Ishikawa (cell line): ENCODE measurements at regions not wholly inside any gene's neighbourhood (a gene's known extent, or its start where the extent isn't known, plus 50 kb on each side); places are given as distances from the start of the nearest gene placed in this dataset.

Experiments used
- CEBPB ChIP-seq: IDR thresholded peaks from 2 replicates; pipeline ENCODE4 v1.6.1; 2012
- CREB1 ChIP-seq: IDR thresholded peaks from 2 replicates; pipeline ENCODE4 v1.6.1; 2012; ENCODE audit warnings: low read depth
- EGR1 ChIP-seq: IDR thresholded peaks from 2 replicates; pipeline ENCODE4 v1.6.1; 2012
- EP300 ChIP-seq: IDR thresholded peaks from 2 replicates; pipeline ENCODE4 v1.6.1; 2012; ENCODE audit warnings: borderline replicate concordance
- FOXM1 ChIP-seq: IDR thresholded peaks from 2 replicates; pipeline ENCODE4 v1.6.1; 2012; ENCODE audit warnings: low read depth, borderline replicate concordance
- NFIC ChIP-seq: IDR thresholded peaks from 2 replicates; pipeline ENCODE4 v1.6.1; 2012
- RAD21 ChIP-seq: IDR thresholded peaks from 2 replicates; pipeline ENCODE4 v1.6.1; 2012; ENCODE audit warnings: low read depth
- TAF1 ChIP-seq: IDR thresholded peaks from 2 replicates; pipeline ENCODE4 v1.6.1; 2012; ENCODE audit warnings: low read depth, mild to moderate bottlenecking
- TCF12 ChIP-seq: IDR thresholded peaks from 2 replicates; pipeline ENCODE4 v1.6.1; 2012; ENCODE audit warnings: low read depth
- TEAD4 ChIP-seq: IDR thresholded peaks from 2 replicates; pipeline ENCODE4 v1.6.1; 2012
- YY1 ChIP-seq: IDR thresholded peaks from 2 replicates; pipeline ENCODE4 v1.6.1; 2012; ENCODE audit warnings: low read depth
- ZBTB7A ChIP-seq: IDR thresholded peaks from 2 replicates; pipeline ENCODE4 v1.6.1; 2012; ENCODE audit warnings: low read depth
- TF ChIP-seq, protein P1 (sequence below): IDR thresholded peaks from 2 replicates; pipeline ENCODE4 v1.6.1; 2012
- TF ChIP-seq, protein P2 (sequence below): IDR thresholded peaks from 2 replicates; pipeline ENCODE4 v1.6.1; 2012; ENCODE audit warnings: low read depth, mild to moderate bottlenecking

DNA sequence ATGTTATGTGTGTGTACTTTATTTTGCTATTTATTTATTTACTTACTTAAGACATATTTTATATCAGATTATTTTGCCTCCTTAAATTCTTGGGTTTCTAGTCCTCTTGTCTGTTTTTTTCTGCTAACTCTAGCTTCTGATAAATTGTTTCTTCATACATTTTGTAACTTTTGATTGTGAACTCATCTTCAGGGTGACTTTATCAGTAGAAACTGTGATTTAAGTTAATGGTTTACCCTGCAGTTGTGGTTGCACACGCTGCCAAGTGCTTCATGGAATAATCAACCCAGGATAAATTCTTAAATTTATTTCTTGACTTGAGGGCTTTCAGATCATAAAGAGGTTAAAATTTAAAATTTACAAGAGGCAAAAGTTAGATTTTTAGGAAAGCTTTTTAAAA, 173.3 kb downstream of the CENPW start:
- TF ChIP-seq RAD21 (no peak), EP300 (no peak), TEAD4 (no peak)
- TF ChIP-seq, protein P1, sequence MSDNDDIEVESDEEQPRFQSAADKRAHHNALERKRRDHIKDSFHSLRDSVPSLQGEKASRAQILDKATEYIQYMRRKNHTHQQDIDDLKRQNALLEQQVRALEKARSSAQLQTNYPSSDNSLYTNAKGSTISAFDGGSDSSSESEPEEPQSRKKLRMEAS: no peak

DNA sequence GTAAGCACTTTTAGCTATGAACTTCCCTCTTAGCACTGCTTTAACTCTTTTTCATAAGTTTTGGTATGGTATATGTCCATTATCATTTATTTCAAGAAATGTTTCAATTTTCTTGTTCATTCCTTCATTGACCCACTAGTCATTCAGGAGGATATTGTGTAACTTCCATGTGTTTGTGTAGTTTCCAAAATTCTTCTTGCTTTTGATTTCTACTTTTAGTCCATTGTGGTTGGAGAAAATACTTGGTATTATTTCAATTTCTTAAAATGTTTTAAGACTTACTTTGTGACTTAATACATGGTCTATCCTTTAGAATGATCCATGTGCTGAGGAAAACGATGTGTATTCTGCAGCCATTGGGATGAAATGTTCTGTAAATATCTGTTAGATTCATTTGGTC, 176.5 kb downstream of the CENPW start:
- no peak for TF ChIP-seq ZBTB7A
- TF ChIP-seq TAF1: no peak
- no peak for TF ChIP-seq CREB1
- TF ChIP-seq CEBPB: no peak
- TF ChIP-seq EGR1: no peak
- no peak for TF ChIP-seq YY1
- no peak for TF ChIP-seq EP300
- TF ChIP-seq FOXM1: no peak
- TF ChIP-seq, protein P2, sequence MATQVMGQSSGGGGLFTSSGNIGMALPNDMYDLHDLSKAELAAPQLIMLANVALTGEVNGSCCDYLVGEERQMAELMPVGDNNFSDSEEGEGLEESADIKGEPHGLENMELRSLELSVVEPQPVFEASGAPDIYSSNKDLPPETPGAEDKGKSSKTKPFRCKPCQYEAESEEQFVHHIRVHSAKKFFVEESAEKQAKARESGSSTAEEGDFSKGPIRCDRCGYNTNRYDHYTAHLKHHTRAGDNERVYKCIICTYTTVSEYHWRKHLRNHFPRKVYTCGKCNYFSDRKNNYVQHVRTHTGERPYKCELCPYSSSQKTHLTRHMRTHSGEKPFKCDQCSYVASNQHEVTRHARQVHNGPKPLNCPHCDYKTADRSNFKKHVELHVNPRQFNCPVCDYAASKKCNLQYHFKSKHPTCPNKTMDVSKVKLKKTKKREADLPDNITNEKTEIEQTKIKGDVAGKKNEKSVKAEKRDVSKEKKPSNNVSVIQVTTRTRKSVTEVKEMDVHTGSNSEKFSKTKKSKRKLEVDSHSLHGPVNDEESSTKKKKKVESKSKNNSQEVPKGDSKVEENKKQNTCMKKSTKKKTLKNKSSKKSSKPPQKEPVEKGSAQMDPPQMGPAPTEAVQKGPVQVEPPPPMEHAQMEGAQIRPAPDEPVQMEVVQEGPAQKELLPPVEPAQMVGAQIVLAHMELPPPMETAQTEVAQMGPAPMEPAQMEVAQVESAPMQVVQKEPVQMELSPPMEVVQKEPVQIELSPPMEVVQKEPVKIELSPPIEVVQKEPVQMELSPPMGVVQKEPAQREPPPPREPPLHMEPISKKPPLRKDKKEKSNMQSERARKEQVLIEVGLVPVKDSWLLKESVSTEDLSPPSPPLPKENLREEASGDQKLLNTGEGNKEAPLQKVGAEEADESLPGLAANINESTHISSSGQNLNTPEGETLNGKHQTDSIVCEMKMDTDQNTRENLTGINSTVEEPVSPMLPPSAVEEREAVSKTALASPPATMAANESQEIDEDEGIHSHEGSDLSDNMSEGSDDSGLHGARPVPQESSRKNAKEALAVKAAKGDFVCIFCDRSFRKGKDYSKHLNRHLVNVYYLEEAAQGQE: no peak
- TF ChIP-seq, protein P1: no peak

DNA sequence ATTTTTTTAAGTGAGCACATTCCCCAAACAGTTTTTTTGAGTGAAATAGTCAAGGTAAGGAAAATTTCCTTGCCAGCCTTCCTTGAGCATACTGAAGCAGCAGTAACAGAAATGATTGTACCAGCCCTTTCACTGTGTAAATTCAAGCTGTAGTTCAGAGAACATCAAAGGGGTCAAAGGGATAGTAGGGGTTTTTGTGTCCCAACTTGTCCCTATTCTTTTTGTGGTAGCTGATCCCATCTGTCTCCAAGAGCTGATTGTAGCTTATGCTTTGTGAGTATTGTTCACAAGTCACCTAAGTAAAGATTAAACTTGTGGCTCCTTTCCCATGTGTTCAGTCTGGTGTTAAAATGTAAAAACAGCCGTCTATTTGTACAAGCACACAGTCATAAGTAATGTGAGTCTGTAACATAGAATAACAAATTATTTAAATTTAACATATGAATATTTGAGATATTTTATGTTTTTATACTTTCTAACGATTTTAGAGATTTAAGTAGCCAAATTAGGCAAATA, 185.0 kb downstream of the CENPW start:
- TF ChIP-seq, protein P2: no peak
- TF ChIP-seq EP300: no peak
- TF ChIP-seq NFIC: no peak
- no peak for TF ChIP-seq YY1
- TF ChIP-seq CEBPB: no peak
- no peak for TF ChIP-seq TAF1
- no peak for TF ChIP-seq ZBTB7A

DNA sequence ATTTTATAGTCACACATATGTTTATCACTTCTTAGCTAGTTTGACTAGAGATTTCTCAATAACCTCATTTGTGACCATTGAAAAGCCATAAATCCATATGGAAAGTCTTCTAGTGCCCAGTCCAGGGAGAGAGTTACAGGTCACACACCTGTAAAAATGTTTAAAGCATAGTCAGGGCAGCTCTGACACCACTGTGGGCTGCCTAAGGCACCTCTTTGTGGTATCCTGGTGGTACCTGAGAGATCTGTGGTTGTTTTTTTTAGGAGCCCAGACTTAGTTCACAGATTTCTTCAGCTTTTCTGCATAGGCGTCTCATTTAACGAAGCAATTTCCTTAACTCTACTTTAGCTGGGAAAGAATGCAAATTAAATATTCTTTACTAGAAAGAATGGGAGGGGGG, 186.6 kb downstream of the CENPW start:
- TF ChIP-seq CEBPB (no peak), CREB1 (no peak), TAF1 (no peak), EGR1 (no peak), RAD21 (no peak), FOXM1 (no peak), NFIC (no peak), EP300 (no peak), YY1 (no peak), TCF12 (no peak), TEAD4 (no peak)
- TF ChIP-seq, protein P1: no peak
- TF ChIP-seq, protein P2: no peak

DNA sequence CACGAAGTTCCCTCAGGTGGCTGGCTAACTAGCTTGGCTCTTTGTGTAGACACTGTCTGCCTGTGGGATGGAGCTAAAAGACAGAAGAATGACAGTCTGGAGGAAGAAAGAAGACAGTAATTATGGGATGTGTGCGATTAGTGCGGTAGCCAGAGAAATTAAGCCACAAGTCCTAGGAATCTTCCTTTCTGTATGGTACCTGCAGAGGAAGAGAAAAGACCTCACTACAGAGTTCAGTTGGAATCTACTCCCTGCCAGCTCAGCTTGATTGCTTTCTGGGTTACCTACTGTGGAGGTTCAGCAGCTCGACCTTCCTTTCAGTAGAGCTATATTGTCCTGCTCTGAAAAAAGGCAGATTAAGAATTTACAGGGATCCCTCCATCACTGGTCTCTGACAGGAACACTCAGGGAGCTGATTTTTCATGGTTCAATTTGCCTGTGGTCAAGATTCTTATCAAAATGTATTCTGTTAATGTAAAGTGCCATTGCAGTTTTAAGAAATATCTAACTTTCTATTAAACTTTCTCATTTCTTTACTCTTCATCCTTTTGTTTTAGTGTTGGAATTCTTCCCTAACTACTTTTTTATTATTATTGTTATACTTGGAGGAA, 187.2 kb downstream of the CENPW start:
- no peak for TF ChIP-seq EP300
- TF ChIP-seq TEAD4: no peak
- TF ChIP-seq, protein P2: no peak
- no peak for TF ChIP-seq TAF1
